ENCODE measurements at regions not wholly inside any gene's neighbourhood (a gene's known extent, or its start where the extent isn't known, plus 50 kb on each side); places are given as distances from the start of the nearest gene placed in this dataset.

DNA sequence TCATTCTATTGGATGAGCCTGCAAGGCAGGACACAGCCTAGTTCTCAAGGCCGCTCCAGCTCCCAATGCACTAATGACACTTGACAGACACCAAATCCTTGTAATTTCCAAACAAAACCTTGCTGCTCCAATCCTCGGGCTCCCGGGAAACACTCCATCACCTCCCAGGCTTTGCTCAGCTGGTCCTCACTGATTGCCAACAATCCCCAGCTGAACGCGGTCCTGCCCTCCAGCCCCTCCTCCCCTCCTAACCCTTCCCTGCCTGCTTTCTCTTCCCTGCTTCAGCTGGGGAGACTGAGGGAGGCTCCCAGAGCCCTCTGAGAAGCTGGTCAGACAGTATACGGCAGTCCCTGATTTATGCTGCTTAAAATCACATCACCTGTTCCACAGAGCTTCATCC is 114.4 kb upstream of the TNR start (continued):
- TF ChIP-seq, protein P1, sequence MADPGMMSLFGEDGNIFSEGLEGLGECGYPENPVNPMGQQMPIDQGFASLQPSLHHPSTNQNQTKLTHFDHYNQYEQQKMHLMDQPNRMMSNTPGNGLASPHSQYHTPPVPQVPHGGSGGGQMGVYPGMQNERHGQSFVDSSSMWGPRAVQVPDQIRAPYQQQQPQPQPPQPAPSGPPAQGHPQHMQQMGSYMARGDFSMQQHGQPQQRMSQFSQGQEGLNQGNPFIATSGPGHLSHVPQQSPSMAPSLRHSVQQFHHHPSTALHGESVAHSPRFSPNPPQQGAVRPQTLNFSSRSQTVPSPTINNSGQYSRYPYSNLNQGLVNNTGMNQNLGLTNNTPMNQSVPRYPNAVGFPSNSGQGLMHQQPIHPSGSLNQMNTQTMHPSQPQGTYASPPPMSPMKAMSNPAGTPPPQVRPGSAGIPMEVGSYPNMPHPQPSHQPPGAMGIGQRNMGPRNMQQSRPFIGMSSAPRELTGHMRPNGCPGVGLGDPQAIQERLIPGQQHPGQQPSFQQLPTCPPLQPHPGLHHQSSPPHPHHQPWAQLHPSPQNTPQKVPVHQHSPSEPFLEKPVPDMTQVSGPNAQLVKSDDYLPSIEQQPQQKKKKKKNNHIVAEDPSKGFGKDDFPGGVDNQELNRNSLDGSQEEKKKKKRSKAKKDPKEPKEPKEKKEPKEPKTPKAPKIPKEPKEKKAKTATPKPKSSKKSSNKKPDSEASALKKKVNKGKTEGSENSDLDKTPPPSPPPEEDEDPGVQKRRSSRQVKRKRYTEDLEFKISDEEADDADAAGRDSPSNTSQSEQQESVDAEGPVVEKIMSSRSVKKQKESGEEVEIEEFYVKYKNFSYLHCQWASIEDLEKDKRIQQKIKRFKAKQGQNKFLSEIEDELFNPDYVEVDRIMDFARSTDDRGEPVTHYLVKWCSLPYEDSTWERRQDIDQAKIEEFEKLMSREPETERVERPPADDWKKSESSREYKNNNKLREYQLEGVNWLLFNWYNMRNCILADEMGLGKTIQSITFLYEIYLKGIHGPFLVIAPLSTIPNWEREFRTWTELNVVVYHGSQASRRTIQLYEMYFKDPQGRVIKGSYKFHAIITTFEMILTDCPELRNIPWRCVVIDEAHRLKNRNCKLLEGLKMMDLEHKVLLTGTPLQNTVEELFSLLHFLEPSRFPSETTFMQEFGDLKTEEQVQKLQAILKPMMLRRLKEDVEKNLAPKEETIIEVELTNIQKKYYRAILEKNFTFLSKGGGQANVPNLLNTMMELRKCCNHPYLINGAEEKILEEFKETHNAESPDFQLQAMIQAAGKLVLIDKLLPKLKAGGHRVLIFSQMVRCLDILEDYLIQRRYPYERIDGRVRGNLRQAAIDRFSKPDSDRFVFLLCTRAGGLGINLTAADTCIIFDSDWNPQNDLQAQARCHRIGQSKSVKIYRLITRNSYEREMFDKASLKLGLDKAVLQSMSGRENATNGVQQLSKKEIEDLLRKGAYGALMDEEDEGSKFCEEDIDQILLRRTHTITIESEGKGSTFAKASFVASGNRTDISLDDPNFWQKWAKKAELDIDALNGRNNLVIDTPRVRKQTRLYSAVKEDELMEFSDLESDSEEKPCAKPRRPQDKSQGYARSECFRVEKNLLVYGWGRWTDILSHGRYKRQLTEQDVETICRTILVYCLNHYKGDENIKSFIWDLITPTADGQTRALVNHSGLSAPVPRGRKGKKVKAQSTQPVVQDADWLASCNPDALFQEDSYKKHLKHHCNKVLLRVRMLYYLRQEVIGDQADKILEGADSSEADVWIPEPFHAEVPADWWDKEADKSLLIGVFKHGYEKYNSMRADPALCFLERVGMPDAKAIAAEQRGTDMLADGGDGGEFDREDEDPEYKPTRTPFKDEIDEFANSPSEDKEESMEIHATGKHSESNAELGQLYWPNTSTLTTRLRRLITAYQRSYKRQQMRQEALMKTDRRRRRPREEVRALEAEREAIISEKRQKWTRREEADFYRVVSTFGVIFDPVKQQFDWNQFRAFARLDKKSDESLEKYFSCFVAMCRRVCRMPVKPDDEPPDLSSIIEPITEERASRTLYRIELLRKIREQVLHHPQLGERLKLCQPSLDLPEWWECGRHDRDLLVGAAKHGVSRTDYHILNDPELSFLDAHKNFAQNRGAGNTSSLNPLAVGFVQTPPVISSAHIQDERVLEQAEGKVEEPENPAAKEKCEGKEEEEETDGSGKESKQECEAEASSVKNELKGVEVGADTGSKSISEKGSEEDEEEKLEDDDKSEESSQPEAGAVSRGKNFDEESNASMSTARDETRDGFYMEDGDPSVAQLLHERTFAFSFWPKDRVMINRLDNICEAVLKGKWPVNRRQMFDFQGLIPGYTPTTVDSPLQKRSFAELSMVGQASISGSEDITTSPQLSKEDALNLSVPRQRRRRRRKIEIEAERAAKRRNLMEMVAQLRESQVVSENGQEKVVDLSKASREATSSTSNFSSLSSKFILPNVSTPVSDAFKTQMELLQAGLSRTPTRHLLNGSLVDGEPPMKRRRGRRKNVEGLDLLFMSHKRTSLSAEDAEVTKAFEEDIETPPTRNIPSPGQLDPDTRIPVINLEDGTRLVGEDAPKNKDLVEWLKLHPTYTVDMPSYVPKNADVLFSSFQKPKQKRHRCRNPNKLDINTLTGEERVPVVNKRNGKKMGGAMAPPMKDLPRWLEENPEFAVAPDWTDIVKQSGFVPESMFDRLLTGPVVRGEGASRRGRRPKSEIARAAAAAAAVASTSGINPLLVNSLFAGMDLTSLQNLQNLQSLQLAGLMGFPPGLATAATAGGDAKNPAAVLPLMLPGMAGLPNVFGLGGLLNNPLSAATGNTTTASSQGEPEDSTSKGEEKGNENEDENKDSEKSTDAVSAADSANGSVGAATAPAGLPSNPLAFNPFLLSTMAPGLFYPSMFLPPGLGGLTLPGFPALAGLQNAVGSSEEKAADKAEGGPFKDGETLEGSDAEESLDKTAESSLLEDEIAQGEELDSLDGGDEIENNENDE (IDR thresholded peaks at IDR 0.05; ENCODE audit: insufficient replicate concordance, low read length), result no peak
- TF ChIP-seq JUN (IDR thresholded peaks at IDR 0.05; ENCODE audit: low read depth, low read length) (no peak), CREB1 (IDR thresholded peaks at IDR 0.05) (no peak), MAFK (IDR thresholded peaks at IDR 0.05; ENCODE audit: low read depth, low read length) (no peak), TCF12 (IDR thresholded peaks at IDR 0.05; ENCODE audit: low read depth, low read length) (no peak), CBX5 (IDR thresholded peaks at IDR 0.05; ENCODE audit: low read depth, low read length) (no peak), EZH2 (IDR thresholded peaks at IDR 0.05; ENCODE audit: low read depth, low read length, severe bottlenecking) (no peak), YY1 (IDR thresholded peaks at IDR 0.05; ENCODE audit: low read depth, low read length) (no peak)
- TF ChIP-seq, protein P2, sequence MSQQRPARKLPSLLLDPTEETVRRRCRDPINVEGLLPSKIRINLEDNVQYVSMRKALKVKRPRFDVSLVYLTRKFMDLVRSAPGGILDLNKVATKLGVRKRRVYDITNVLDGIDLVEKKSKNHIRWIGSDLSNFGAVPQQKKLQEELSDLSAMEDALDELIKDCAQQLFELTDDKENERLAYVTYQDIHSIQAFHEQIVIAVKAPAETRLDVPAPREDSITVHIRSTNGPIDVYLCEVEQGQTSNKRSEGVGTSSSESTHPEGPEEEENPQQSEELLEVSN (IDR thresholded peaks at IDR 0.05), result no peak
- TF ChIP-seq, protein P3, sequence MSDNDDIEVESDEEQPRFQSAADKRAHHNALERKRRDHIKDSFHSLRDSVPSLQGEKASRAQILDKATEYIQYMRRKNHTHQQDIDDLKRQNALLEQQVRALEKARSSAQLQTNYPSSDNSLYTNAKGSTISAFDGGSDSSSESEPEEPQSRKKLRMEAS (IDR thresholded peaks at IDR 0.05), result no peak
- TF ChIP-seq, protein P4, sequence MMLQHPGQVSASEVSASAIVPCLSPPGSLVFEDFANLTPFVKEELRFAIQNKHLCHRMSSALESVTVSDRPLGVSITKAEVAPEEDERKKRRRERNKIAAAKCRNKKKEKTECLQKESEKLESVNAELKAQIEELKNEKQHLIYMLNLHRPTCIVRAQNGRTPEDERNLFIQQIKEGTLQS (IDR thresholded peaks at IDR 0.05; ENCODE audit: insufficient read depth, low read depth, low read length), result no peak
